ENCODE measurements at regions not wholly inside any gene's neighbourhood (a gene's known extent, or its start where the extent isn't known, plus 50 kb on each side); places are given as distances from the start of the nearest gene placed in this dataset.
"Not testable (repeated sequence)": the region's sequence is repeated elsewhere in the genome, so short reads cannot be mapped to it uniquely, and the experiment has no call there.

GRCh38 chr4:52408471-52408870 is 250.6 kb downstream of the USP46 start:
- TF ChIP-seq POLR2A (IDR thresholded peaks at IDR 0.05) (no peak), EP300 (IDR thresholded peaks at IDR 0.05) (no peak), CTCF (IDR thresholded peaks at IDR 0.05) (no peak), POLR2AphosphoS5 (IDR thresholded peaks at IDR 0.05) (no peak)
- Histone ChIP-seq H3K4me3 (no peak overlapping the region), H3K27me3 (no peaks in the 10 kb centered on the region), H3K36me3 (no peaks in the 10 kb centered on the region), H3K4me1 (no peaks in the 10 kb centered on the region), H3K27ac (no peak overlapping the region), H3K9me3 (peaks cover 0 to 3% (median 0%) of the 10 kb centered on the region in 4 donors)
- DNase-seq, result no peak
- WGBS, 2 donors, result 90 to 92% methylated on average over 6 of the region's 6 CpGs
- intact Hi-C loops (cut with DNase I), result no loop called here

DNA sequence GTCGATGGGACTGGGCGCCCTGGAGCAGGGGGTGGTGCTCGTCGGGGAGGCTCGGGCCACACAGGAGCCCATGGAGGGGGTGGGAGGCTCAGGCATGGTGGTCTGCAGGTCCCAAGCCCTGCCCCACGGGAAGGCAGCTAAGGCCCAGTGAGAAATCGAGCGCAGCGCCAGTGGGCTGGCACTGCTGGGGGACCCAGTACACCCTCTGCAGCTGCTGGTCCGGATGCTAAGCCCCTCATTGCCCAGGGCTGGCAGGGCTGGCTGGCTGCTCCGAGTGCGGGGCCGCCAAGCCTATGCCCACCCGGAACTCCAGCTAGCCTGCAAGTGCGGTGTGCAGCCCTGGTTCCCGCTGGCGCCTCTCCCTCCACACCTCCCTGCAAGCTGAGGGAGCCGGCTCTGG is 249.3 kb downstream of the USP46 start:
- DNase-seq; H3K36me3 ChIP-seq; H3K27me3 ChIP-seq; intact Hi-C loops (cut with DNase I); H3K4me3 ChIP-seq; H3K4me1 ChIP-seq; H3K27ac ChIP-seq; H3K9me3 ChIP-seq: not testable (repeated sequence)
- 89 to 95% methylated on average over 18 of the region's 18 CpGs for WGBS, 2 donors

GRCh38 chr4:52410971-52411370 is 248.1 kb downstream of the USP46 start:
- TF ChIP-seq EP300 (IDR thresholded peaks at IDR 0.05) (no peak), CTCF (IDR thresholded peaks at IDR 0.05) (no peak), POLR2A (IDR thresholded peaks at IDR 0.05) (no peak), POLR2AphosphoS5 (IDR thresholded peaks at IDR 0.05) (no peak)
- intact Hi-C loops (cut with DNase I), result no loop called here
- 84 to 88% methylated on average over 3 of the region's 3 CpGs for WGBS, 2 donors
- Histone ChIP-seq H3K27ac (no peak overlapping the region), H3K9me3 (peaks cover 0 to 3% (median 0%) of the 10 kb centered on the region in 4 donors), H3K4me3 (no peak overlapping the region), H3K36me3 (no peaks in the 10 kb centered on the region), H3K27me3 (no peaks in the 10 kb centered on the region), H3K4me1 (no peaks in the 10 kb centered on the region)
- no peak for DNase-seq

DNA sequence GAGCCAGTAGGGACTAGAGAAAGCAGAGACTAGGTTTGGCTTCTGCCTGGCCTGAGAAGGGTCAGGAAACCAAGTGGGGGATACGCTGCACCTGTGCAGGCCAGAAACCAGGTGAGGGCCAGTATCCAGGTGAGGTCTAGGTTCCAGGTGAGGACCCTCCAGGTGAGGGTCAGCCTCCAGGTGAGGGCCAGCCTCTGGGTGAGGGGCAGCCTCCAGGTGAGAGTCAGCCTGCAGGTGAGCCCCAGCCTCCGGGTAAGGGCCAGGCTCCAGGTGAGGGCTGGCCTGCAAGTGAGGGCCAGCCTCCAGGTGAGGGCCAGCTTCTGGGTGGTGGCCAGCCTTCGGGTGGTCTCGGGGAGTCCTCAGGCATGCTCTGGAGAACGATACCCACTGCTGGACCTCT is 238.8 kb downstream of the USP46 start:
- Histone ChIP-seq H3K4me1 (no peaks in the 10 kb centered on the region), H3K9me3 (no peaks in the 10 kb centered on the region), H3K27me3 (no peaks in the 10 kb centered on the region), H3K27ac (no peak overlapping the region), H3K36me3 (no peaks in the 10 kb centered on the region), H3K4me3 (no peak overlapping the region)
- no peak for TF ChIP-seq POLR2AphosphoS5 (IDR thresholded peaks at IDR 0.05)
- TF ChIP-seq EP300 (IDR thresholded peaks at IDR 0.05), result no peak
- TF ChIP-seq POLR2A (IDR thresholded peaks at IDR 0.05), result no peak
- no peak for TF ChIP-seq CTCF (IDR thresholded peaks at IDR 0.05)
- intact Hi-C loops (cut with DNase I), result no loop called here
- DNase-seq, result no peak
- 81 to 89% methylated on average over 5 of the region's 5 CpGs for WGBS, 2 donors

- H3K4me3 ChIP-seq, result no peak overlapping the region
These were observed 237.3 kb downstream of the USP46 start for GRCh38 chr4:52421811-52422213.

More at GRCh38 chr4:52421811-52422213, 237.3 kb downstream of the USP46 start:
- DNase-seq, result no peak
- no peak for TF ChIP-seq EP300 (IDR thresholded peaks at IDR 0.05)
- TF ChIP-seq POLR2AphosphoS5 (IDR thresholded peaks at IDR 0.05), result no peak
- no peak for TF ChIP-seq CTCF (IDR thresholded peaks at IDR 0.05)
- no peak for TF ChIP-seq POLR2A (IDR thresholded peaks at IDR 0.05)
- intact Hi-C loops (cut with DNase I), result no loop called here
- no peaks in the 10 kb centered on the region for H3K9me3 ChIP-seq
- no peaks in the 10 kb centered on the region for H3K27me3 ChIP-seq
- H3K27ac ChIP-seq, result no peak overlapping the region
- H3K4me1 ChIP-seq, result no peaks in the 10 kb centered on the region
- H3K36me3 ChIP-seq, result no peaks in the 10 kb centered on the region
